H54 (cell line): ENCODE measurements at regions not wholly inside any gene's neighbourhood (a gene's known extent, or its start where the extent isn't known, plus 50 kb on each side); places are given as distances from the start of the nearest gene placed in this dataset.
"Not testable (repeated sequence)": the region's sequence is repeated elsewhere in the genome, so short reads cannot be mapped to it uniquely, and the experiment has no call there.

Source experiments
- DNase-seq: peaks from one replicate; pipeline ENCODE4 v3.0.0; 2011; ENCODE audit warnings: low spot score, mixed read lengths; ENCODE audit not compliant: insufficient read length
- FAIRE-seq: peaks from 3 replicates; lab custom pipeline; 2011; peaks lifted over from hg19 to GRCh38; lab: Jason Lieb, UNC
- POLR2A ChIP-seq: IDR thresholded peaks from 2 replicates; pipeline ENCODE4 v1.6.1; 2011; ENCODE audit warnings: low read depth, mild to moderate bottlenecking, low read length

GRCh38 chr2:4780679-4781078 lies 911.5 kb upstream of the SOX11 start:
- FAIRE-seq (no peak), DNase-seq (no peak)
- no peak for TF ChIP-seq POLR2A

- DNase-seq (no peak), FAIRE-seq (no peak)
- TF ChIP-seq POLR2A, result no peak
Observed at GRCh38 chr2:4782647-4783046, 909.5 kb upstream of the SOX11 start.

GRCh38 chr2:4791488-4791887 lies 900.7 kb upstream of the SOX11 start:
- FAIRE-seq (no peak), DNase-seq (no peak)
- no peak for TF ChIP-seq POLR2A

GRCh38 chr2:4792126-4792525 lies 900.1 kb upstream of the SOX11 start:
- no peak for TF ChIP-seq POLR2A
- FAIRE-seq, result no peak
- DNase-seq, result no peak

- no peak for TF ChIP-seq POLR2A
- no peak for FAIRE-seq
Observed at GRCh38 chr2:4803396-4803795, 888.8 kb upstream of the SOX11 start.

GRCh38 chr2:4814137-4814536 lies 878.0 kb upstream of the SOX11 start:
- not testable (repeated sequence) for FAIRE-seq, DNase-seq

More at GRCh38 chr2:4803396-4803795, 888.8 kb upstream of the SOX11 start:
- no peak for DNase-seq

GRCh38 chr2:4827836-4828235 lies 864.3 kb upstream of the SOX11 start:
- FAIRE-seq, result no peak
- DNase-seq, result no peak
- TF ChIP-seq POLR2A, result no peak

GRCh38 chr2:4828682-4829374 lies 863.4 kb upstream of the SOX11 start:
- DNase-seq, result no peak
- FAIRE-seq, result no peak
- no peak for TF ChIP-seq POLR2A

- DNase-seq (no peak), FAIRE-seq (no peak)
- TF ChIP-seq POLR2A, result no peak
Observed at GRCh38 chr2:4831751-4832150, 860.4 kb upstream of the SOX11 start.

- FAIRE-seq (no peak), DNase-seq (no peak)
- TF ChIP-seq POLR2A, result no peak
Observed at GRCh38 chr2:4832642-4833041, 859.5 kb upstream of the SOX11 start.

GRCh38 chr2:4838626-4839025 lies 853.6 kb upstream of the SOX11 start:
- DNase-seq (no peak), FAIRE-seq (no peak)
- TF ChIP-seq POLR2A, result no peak

GRCh38 chr2:4840791-4841190 lies 851.4 kb upstream of the SOX11 start:
- no peak for DNase-seq
- no peak for TF ChIP-seq POLR2A
- FAIRE-seq, result no peak

- TF ChIP-seq POLR2A, result no peak
- DNase-seq, result no peak
- FAIRE-seq, result no peak
Observed at GRCh38 chr2:4844881-4845280, 847.3 kb upstream of the SOX11 start.

- no peak for FAIRE-seq
- TF ChIP-seq POLR2A, result no peak
- DNase-seq, result no peak
Observed at GRCh38 chr2:4862031-4862430, 830.2 kb upstream of the SOX11 start.

GRCh38 chr2:4866198-4866597 lies 826.0 kb upstream of the SOX11 start:
- TF ChIP-seq POLR2A, result no peak
- FAIRE-seq, result no peak
- no peak for DNase-seq
